ENCODE measurements at regions not wholly inside any gene's neighbourhood (a gene's known extent, or its start where the extent isn't known, plus 50 kb on each side); places are given as distances from the start of the nearest gene placed in this dataset.
"Not testable (repeated sequence)": the region's sequence is repeated elsewhere in the genome, so short reads cannot be mapped to it uniquely, and the experiment has no call there.

DNA sequence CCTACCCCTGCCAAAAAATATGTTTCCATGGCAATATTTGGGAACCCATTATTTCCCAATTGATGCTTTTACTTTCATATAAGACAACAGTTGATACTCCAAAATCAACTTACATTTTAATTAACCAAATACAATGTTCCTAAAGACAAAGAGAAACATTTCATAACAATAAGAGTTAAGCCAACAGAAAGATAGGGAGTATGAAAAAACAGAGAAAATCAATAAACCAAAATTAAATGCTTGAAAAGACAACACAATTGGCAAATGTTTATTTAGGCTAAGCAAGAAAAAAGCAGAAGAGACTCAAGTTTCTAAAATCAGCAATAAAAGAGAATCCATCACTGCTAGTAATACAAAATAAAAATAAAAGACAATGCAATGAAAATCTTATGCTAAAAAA is 123.1 kb upstream of the VPREB1 start:
- Mint-ChIP-seq H3K4me3 (no peak overlapping the region), H3K27ac (ENCODE audit: low read depth) (no peak overlapping the region), H3K27me3 (peaks cover 29% of the 10 kb centered on the region), H3K4me1 (no peaks in the 10 kb centered on the region), H3K9me3 (no peaks in the 10 kb centered on the region), H3K36me3 (ENCODE audit: insufficient read depth) (peaks cover 2% of the 10 kb centered on the region)
- no peak for DNase-seq (ENCODE audit: low spot score in 2 of 2)
- no peak for ATAC-seq (replicated peaks; ENCODE audit: extremely low read depth, poor library complexity, severe bottlenecking)

DNA sequence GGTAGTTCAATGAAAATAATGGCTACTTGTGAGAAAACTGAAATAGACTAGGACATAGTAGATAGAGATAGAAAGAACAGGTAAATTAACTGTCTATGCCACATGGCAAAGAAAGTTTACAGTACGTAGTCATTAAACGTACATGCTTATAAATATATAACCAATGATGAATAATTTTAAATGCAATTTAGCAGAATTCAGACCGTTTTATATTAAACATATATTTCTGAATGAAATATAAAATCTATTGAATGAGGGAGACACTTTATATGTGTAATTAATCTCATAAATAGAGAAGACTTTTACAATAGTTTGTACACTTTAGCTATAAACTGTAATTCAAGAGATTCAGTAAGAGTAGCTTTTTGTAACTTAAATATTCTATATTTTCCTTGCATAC is 124.4 kb upstream of the VPREB1 start:
- H3K4me3 Mint-ChIP-seq: no peak overlapping the region
- peaks cover 29% of the 10 kb centered on the region for H3K27me3 Mint-ChIP-seq

DNA sequence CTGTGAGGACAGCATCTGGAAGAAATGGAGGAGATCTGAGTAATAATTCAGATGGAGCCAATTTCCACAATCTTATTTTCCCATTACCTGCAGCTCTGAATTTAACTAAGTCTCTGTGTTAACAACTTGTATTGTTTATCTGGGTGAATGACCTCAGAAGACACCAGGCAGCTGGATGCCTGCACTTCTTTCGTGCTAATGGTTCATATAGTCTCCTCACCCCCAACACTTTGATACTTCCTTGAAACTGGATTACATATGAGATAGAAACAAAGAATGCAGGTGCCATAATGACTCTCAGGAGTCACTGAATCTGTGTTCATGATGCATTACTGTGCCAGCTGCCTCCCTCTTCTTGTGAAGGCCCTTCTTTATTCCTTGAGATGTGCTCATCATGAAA is 125.6 kb upstream of the VPREB1 start:
- H3K4me1 Mint-ChIP-seq: no peaks in the 10 kb centered on the region
- DNase-seq (ENCODE audit: low spot score in 2 of 2): no peak
- no peaks in the 10 kb centered on the region for H3K36me3 Mint-ChIP-seq (ENCODE audit: insufficient read depth)
- H3K27ac Mint-ChIP-seq (ENCODE audit: low read depth): no peak overlapping the region
- no peak for ATAC-seq (replicated peaks; ENCODE audit: extremely low read depth, poor library complexity, severe bottlenecking)
- H3K27me3 Mint-ChIP-seq: peaks cover 25% of the 10 kb centered on the region
- no peaks in the 10 kb centered on the region for H3K9me3 Mint-ChIP-seq
- H3K4me3 Mint-ChIP-seq: no peak overlapping the region

More for the DNA sequence above, 124.4 kb upstream of the VPREB1 start:
- ATAC-seq (replicated peaks; ENCODE audit: extremely low read depth, poor library complexity, severe bottlenecking) (no peak), DNase-seq (ENCODE audit: low spot score in 2 of 2) (no peak)
- Mint-ChIP-seq H3K36me3 (ENCODE audit: insufficient read depth) (peaks cover 2% of the 10 kb centered on the region), H3K9me3 (no peaks in the 10 kb centered on the region), H3K27ac (ENCODE audit: low read depth) (no peak overlapping the region), H3K4me1 (no peaks in the 10 kb centered on the region)

DNA sequence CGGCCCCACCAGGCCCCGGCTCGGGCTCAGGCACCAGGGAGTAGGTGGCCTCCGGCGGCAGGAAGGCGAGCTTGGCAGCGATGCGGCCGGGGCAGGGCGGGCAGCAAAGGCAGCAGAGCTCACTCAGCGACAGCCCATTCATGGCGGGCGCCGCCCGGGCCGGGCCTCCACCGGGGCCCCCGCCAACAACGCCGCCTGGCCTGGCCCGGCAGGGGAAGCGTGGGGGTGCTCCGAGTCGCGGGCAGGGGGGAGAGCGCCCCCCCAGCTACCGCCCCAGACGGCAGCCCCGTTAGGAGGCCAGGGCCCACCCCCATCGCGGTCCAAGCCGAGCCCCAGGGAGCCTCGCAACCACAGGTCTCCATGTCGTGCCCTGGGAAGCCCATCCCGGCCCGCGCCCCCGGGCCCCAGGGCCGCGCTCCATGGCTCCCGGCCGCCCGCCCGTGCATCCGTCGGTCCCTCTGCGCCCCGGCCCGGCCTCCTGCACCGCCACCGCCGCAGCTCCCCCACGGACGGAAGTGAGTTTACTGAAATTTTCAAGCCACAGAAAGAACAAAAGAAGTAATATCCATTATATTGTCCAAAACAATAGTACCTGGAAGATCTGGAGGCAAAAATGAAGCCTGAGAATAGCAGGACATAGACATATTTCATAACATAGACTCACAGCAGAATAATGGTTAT is 126.6 kb upstream of the VPREB1 start:
- not testable (repeated sequence) for H3K36me3 Mint-ChIP-seq (ENCODE audit: insufficient read depth); H3K9me3 Mint-ChIP-seq; DNase-seq (ENCODE audit: low spot score in 2 of 2); H3K4me3 Mint-ChIP-seq; H3K27ac Mint-ChIP-seq (ENCODE audit: low read depth); H3K4me1 Mint-ChIP-seq; ATAC-seq (replicated peaks; ENCODE audit: extremely low read depth, poor library complexity, severe bottlenecking)
- peaks cover 15% of the 10 kb centered on the region for H3K27me3 Mint-ChIP-seq

DNA sequence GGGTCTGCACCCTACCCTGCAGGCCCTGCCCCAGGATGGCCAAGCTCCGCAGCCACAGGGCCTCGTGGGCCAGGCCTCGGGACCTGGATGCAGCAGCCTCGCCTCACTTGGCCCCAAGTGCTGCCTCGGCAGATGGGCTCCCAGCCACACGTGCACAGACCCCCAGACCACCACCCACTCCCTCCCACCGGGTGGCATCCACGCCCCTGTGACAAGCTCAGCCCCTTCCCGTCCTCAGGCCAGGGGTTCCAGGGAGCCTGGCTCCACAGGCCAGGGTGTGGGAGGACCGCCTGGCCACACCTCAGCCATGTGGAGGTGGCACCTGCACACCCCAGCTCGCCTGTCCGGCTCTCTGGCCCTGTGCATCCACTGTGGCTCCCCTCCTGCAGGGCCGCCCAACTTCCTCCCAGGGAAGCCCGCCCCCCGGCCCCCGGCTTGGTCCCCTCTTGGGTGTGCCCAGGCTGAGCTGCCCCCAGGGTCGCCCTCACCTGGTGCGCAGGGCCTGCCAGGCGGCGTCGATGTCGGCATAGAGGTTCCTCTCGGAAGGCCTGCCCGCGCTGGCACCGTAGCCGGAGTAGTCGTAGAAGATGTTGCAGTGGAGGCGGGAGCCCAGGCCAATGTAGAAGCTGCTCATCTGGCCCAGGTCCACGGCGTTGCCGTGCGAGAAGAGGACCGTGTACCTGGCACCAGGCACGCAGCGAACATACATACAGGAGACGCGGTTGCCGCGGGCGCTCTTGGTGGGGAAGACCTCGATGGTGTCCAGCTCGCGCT is 127.4 kb upstream of the VPREB1 start:
- not testable (repeated sequence) for DNase-seq (ENCODE audit: low spot score in 2 of 2); H3K27me3 Mint-ChIP-seq; H3K36me3 Mint-ChIP-seq (ENCODE audit: insufficient read depth); ATAC-seq (replicated peaks; ENCODE audit: extremely low read depth, poor library complexity, severe bottlenecking); H3K9me3 Mint-ChIP-seq; H3K27ac Mint-ChIP-seq (ENCODE audit: low read depth); H3K4me1 Mint-ChIP-seq; H3K4me3 Mint-ChIP-seq

DNA sequence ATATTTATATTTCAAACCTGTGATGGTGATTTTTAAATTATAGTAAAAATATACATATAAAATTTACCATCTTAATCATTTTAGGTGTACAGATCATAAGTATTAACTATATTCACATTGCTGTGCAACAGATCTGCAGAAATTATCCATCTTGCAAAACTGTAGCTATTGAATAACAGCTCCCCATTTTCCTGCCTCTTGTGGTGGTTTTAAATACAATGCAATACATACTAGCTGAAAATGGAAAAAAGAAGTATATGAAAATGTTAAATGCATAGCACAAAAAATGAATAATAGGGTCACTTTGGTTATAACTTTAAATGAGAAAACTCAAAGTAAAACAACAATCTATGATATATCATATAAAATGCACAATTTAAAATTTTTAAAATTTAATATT is 130.9 kb upstream of the VPREB1 start:
- no peak overlapping the region for H3K27ac Mint-ChIP-seq (ENCODE audit: low read depth)
- peaks cover 14% of the 10 kb centered on the region for H3K4me1 Mint-ChIP-seq
- no peaks in the 10 kb centered on the region for H3K36me3 Mint-ChIP-seq (ENCODE audit: insufficient read depth)
- no peaks in the 10 kb centered on the region for H3K9me3 Mint-ChIP-seq
- ATAC-seq (replicated peaks; ENCODE audit: extremely low read depth, poor library complexity, severe bottlenecking) (no peak), DNase-seq (ENCODE audit: low spot score in 2 of 2) (no peak)
- H3K27me3 Mint-ChIP-seq: peaks cover 6% of the 10 kb centered on the region
- H3K4me3 Mint-ChIP-seq: no peak overlapping the region

DNA sequence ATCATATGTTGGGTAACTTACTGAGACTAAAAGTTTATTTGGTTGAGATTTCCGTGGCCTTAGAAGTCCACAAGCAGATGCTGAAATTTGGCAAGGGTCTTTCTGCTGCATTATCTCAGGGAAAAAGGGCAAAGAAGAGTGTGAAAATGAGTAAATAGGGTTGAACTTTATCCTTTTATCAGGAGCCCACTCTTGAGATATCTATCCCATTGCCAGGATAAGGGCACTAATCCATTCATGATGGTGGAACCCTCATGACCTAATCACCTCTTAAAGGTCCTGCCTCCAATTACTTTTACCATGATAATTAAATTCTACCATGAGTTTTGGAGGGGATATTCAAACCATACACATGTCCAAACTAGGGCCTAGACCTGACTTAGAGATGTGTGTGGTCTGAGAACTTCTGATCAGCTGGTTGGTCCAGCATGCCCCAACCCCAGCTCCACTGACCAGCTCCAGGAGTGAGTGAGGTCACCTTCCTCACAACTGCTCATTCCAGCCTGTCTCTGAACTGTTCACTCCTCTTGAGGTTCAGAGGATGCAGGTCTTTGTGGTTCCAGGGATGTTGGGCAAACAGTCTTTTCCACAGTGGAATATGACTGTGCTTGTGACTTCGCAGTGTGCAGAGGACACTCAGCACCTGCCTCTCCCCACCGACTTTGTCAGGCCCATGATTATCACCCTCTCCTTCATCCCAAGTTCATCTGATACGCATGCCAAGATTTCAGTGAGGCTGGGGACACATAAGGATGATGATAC is 130.1 kb upstream of the TOP3B start:
- H3K4me3 Mint-ChIP-seq: no peak overlapping the region
- no peaks in the 10 kb centered on the region for H3K36me3 Mint-ChIP-seq (ENCODE audit: insufficient read depth)
- DNase-seq (ENCODE audit: low spot score in 2 of 2) (no peak), ATAC-seq (replicated peaks; ENCODE audit: extremely low read depth, poor library complexity, severe bottlenecking) (no peak)
- H3K9me3 Mint-ChIP-seq: no peaks in the 10 kb centered on the region
- H3K4me1 Mint-ChIP-seq: peaks cover 14% of the 10 kb centered on the region
- H3K27ac Mint-ChIP-seq (ENCODE audit: low read depth): no peak overlapping the region
- H3K27me3 Mint-ChIP-seq: no peaks in the 10 kb centered on the region

DNA sequence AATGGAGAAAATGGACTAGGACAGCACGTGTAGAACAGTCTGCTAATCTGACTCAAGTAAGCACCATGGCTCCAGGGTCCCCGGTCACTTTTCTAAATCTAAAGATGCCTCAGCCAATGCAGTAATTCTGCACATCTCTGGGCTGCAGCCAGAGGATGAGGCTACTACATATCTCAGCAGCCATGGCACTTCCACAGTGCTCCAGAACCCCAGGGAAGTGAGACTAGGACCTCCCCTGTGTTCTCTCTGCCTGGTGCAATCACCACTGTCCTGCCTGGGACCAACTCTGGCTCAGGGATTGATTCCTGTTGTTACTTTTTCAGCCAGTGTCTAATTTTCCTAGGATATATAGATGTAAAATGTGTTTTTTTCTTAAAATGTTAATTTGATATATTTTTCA is 129.4 kb upstream of the TOP3B start:
- Mint-ChIP-seq H3K9me3 (no peaks in the 10 kb centered on the region), H3K36me3 (ENCODE audit: insufficient read depth) (no peaks in the 10 kb centered on the region), H3K4me1 (peaks cover 14% of the 10 kb centered on the region), H3K27me3 (no peaks in the 10 kb centered on the region), H3K4me3 (no peak overlapping the region), H3K27ac (ENCODE audit: low read depth) (peak overlapping the region; percentile 0)
- ATAC-seq (replicated peaks; ENCODE audit: extremely low read depth, poor library complexity, severe bottlenecking) (no peak), DNase-seq (ENCODE audit: low spot score in 2 of 2) (no peak)

DNA sequence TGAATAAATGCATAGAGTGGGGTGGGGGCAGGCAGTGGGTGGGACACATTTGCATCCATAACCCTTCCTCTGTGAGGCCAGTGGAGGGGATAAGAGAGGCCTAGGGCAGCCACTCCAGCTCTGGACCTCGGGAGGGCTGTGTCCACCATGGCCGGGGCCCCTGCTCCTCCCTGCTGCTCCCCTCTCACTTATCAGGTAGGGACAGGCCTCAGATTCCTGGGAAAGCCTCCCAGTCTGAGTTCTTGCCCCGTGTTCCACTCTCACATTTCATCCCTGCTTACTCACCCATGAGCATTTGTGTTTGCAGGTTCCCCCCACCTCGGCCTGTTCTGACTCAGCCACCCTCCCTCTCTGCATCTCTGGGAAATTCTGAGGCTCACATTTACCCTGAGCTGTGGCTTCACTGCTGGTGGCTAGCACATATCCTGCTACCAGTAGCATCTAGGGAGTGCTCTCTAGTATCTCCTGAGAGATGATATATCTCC is 128.7 kb upstream of the TOP3B start:
- no peaks in the 10 kb centered on the region for H3K27me3 Mint-ChIP-seq
- no peak overlapping the region for H3K4me3 Mint-ChIP-seq
- H3K36me3 Mint-ChIP-seq (ENCODE audit: insufficient read depth): no peaks in the 10 kb centered on the region
- no peak for DNase-seq (ENCODE audit: low spot score in 2 of 2)
- no peaks in the 10 kb centered on the region for H3K9me3 Mint-ChIP-seq
- ATAC-seq (replicated peaks; ENCODE audit: extremely low read depth, poor library complexity, severe bottlenecking): peak; percentile 66
- peaks cover 14% of the 10 kb centered on the region for H3K4me1 Mint-ChIP-seq
- peak overlapping the region; percentile 0 for H3K27ac Mint-ChIP-seq (ENCODE audit: low read depth)

DNA sequence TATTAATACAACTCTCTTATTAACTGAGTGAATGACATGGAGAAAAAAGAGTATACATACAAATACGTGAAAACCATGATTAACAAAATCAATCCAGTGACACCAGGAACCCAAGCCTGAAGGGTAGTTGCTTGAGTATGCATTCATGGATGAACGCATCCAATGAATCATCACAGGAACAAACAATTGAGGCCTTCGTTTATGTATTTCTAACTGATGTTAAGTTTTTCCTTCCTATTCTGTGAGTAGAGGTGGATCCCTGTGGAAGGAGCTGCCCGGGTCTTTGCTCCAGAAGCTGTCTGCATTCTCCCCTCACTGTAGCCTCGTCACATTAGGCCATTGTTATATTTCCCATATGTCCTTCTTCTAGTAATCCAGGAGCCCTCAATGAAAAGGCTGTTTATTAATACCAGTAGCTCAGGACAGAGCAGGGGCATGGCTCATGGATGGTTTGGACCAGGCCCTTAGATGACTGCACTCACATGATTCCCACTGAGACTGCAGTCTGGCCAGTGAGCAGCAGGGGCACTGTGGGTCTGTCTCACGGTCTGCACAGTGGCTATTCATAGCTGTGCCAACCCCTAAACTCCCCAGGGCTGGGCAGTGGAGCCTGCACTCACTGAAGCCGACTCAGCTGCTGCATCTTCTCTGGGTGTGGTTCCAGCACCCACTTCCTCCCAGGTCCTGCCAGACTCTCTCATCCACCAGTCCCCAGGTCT is 128.1 kb upstream of the TOP3B start:
- DNase-seq (ENCODE audit: low spot score in 2 of 2): peak in 1 of 2 donors; percentile 30
- ATAC-seq (replicated peaks; ENCODE audit: extremely low read depth, poor library complexity, severe bottlenecking): peak; percentile 96
- Mint-ChIP-seq H3K27me3 (peaks cover 2% of the 10 kb centered on the region), H3K36me3 (ENCODE audit: insufficient read depth) (no peaks in the 10 kb centered on the region), H3K4me3 (no peak overlapping the region), H3K4me1 (peaks cover 14% of the 10 kb centered on the region), H3K9me3 (no peaks in the 10 kb centered on the region), H3K27ac (ENCODE audit: low read depth) (peak overlapping the region; percentile 8)

DNA sequence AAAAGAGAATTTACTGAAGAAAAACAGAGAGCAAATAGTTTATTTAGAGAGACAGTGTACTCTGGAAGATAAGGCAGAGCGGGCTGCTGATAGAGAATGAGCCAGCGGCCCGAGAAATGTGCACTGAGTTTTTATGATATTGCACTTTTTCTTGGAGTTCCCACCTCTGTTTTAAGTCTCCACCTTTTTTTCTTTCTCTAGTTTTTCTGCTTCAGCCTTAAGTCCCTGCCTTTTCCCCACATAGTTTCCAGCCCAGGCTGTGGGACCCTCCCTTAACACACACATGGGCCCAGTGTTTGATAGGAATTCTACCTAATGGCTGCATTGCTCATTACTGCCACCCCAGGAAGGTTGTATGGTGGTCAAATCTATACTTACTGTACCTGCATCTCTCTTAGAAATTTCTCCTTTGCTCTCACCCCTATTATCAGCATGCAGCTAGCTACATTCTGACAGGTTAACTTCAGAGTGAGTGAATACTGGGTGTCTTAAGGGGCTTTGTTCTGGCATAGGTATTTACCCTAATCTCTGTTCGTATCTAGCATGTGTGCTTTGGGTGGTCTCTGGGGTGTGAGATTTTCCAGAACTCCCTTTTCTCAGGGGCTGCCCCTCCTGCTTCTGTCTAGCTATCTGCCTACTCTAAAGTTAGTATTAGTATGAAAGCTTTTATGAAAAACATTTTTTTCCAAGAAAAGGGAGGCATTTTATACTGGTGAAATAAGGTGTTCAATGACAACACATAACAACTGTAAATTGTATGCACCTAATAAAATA is 127.3 kb upstream of the TOP3B start:
- H3K4me1 Mint-ChIP-seq: peaks cover 14% of the 10 kb centered on the region
- ATAC-seq (replicated peaks; ENCODE audit: extremely low read depth, poor library complexity, severe bottlenecking): no peak
- no peak overlapping the region for H3K4me3 Mint-ChIP-seq
- H3K36me3 Mint-ChIP-seq (ENCODE audit: insufficient read depth): no peaks in the 10 kb centered on the region
- DNase-seq (ENCODE audit: low spot score in 2 of 2): no peak
- H3K9me3 Mint-ChIP-seq: no peaks in the 10 kb centered on the region
- no peak overlapping the region for H3K27ac Mint-ChIP-seq (ENCODE audit: low read depth)
- H3K27me3 Mint-ChIP-seq: peaks cover 10% of the 10 kb centered on the region

DNA sequence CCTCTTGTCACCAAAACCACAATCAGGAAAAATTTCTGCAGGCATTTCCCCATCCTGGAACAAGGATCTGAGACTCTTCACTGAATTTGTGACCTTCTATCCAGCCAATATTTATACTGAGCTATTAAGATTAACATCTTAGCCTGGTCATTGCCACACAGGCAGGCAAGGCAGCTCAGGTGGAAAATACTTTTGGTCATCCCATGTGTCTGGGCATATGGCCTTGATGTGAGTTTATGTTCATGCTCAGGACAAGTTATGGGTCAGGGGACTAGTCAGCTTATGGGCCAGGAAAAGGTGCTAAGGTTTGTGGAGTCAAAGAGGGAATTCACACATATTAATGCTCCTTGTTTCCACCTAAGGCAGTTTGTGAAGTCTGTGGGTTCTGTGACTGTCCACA is 124.3 kb upstream of the TOP3B start:
- no peaks in the 10 kb centered on the region for H3K36me3 Mint-ChIP-seq (ENCODE audit: insufficient read depth)
- H3K27ac Mint-ChIP-seq (ENCODE audit: low read depth): no peak overlapping the region
- no peak for ATAC-seq (replicated peaks; ENCODE audit: extremely low read depth, poor library complexity, severe bottlenecking)

More for the DNA sequence above, 124.3 kb upstream of the TOP3B start:
- H3K9me3 Mint-ChIP-seq: no peaks in the 10 kb centered on the region
- H3K27me3 Mint-ChIP-seq: peaks cover 26% of the 10 kb centered on the region
- no peak overlapping the region for H3K4me3 Mint-ChIP-seq
- peaks cover 14% of the 10 kb centered on the region for H3K4me1 Mint-ChIP-seq
- DNase-seq (ENCODE audit: low spot score in 2 of 2): no peak

Measured in central memory CD8-positive, alpha-beta T cell (primary cell).